ENCODE measurements at regions not wholly inside any gene's neighbourhood (a gene's known extent, or its start where the extent isn't known, plus 50 kb on each side); places are given as distances from the start of the nearest gene placed in this dataset.

GRCh38 chr7:15854841-15855524 is 168.5 kb upstream of the MEOX2 start:
- H3K4me3 ChIP-seq: no peak overlapping the region
- WGBS, 2 donors: 70 to 73% methylated on average over 4 of the region's 4 CpGs
- no peaks in the 10 kb centered on the region for H3K36me3 ChIP-seq
- DNase-seq (ENCODE audit: low spot score in 2 of 2): no peak
- peaks cover 0 to 30% (median 0%) of the 10 kb centered on the region in 4 donors for H3K4me1 ChIP-seq
- no peaks in the 10 kb centered on the region for H3K9me3 ChIP-seq
- no peaks in the 10 kb centered on the region for H3K27me3 ChIP-seq
- TF ChIP-seq CTCF (IDR thresholded peaks at IDR 0.05): no peak
- TF ChIP-seq POLR2A (IDR thresholded peaks at IDR 0.05): no peak
- no peak for TF ChIP-seq EP300 (IDR thresholded peaks at IDR 0.05)
- peak overlapping the region in 2 of 4 donors; percentile 13 to 28 for H3K27ac ChIP-seq

GRCh38 chr7:15853832-15854470 is 167.5 kb upstream of the MEOX2 start:
- Histone ChIP-seq H3K4me3 (no peak overlapping the region), H3K4me1 (peaks cover 0 to 33% (median 0%) of the 10 kb centered on the region in 4 donors), H3K27ac (peak overlapping the region in 1 of 4 donors; percentile 47), H3K27me3 (no peaks in the 10 kb centered on the region), H3K9me3 (no peaks in the 10 kb centered on the region), H3K36me3 (no peaks in the 10 kb centered on the region)
- TF ChIP-seq EP300 (IDR thresholded peaks at IDR 0.05): peak in 1 of 2 donors; percentile 13
- no peak for TF ChIP-seq POLR2A (IDR thresholded peaks at IDR 0.05)
- DNase-seq (ENCODE audit: low spot score in 2 of 2): no peak
- WGBS, 2 donors: 34 to 43% methylated on average over 2 of the region's 2 CpGs

- no peak for TF ChIP-seq CTCF (IDR thresholded peaks at IDR 0.05)
- no peak for TF ChIP-seq EP300 (IDR thresholded peaks at IDR 0.05)
- TF ChIP-seq POLR2A (IDR thresholded peaks at IDR 0.05): no peak
- H3K27me3 ChIP-seq: no peaks in the 10 kb centered on the region
- H3K36me3 ChIP-seq: no peaks in the 10 kb centered on the region
- 79 to 94% methylated on average over 6 of the region's 6 CpGs for WGBS, 2 donors
- DNase-seq (ENCODE audit: low spot score in 2 of 2): no peak
- no peak overlapping the region for H3K27ac ChIP-seq
- H3K4me3 ChIP-seq: no peak overlapping the region
- H3K9me3 ChIP-seq: no peaks in the 10 kb centered on the region
- peaks cover 0 to 39% (median 0%) of the 10 kb centered on the region in 4 donors for H3K4me1 ChIP-seq
These were observed 164.7 kb upstream of the MEOX2 start for GRCh38 chr7:15851201-15851600.

- Histone ChIP-seq H3K36me3 (no peaks in the 10 kb centered on the region), H3K27me3 (no peaks in the 10 kb centered on the region), H3K27ac (no peak overlapping the region), H3K4me3 (no peak overlapping the region), H3K4me1 (peaks cover 0 to 18% (median 0%) of the 10 kb centered on the region in 4 donors), H3K9me3 (no peaks in the 10 kb centered on the region)
- no peak for TF ChIP-seq CTCF (IDR thresholded peaks at IDR 0.05)
- TF ChIP-seq POLR2A (IDR thresholded peaks at IDR 0.05): no peak
- no peak for TF ChIP-seq EP300 (IDR thresholded peaks at IDR 0.05)
- no peak for DNase-seq (ENCODE audit: low spot score in 2 of 2)
- 48 to 58% methylated on average over 1 of the region's 1 CpG for WGBS, 2 donors
These were observed 162.4 kb upstream of the MEOX2 start for GRCh38 chr7:15848901-15849300.

- H3K4me3 ChIP-seq: no peak overlapping the region
- H3K9me3 ChIP-seq: no peaks in the 10 kb centered on the region
- peak overlapping the region in 1 of 4 donors; percentile 49 for H3K27ac ChIP-seq
- H3K27me3 ChIP-seq: no peaks in the 10 kb centered on the region
- no peaks in the 10 kb centered on the region for H3K36me3 ChIP-seq
- TF ChIP-seq CTCF (IDR thresholded peaks at IDR 0.05) (no peak), EP300 (IDR thresholded peaks at IDR 0.05) (no peak), POLR2A (IDR thresholded peaks at IDR 0.05) (no peak)
- peaks cover 0 to 13% (median 0%) of the 10 kb centered on the region in 4 donors for H3K4me1 ChIP-seq
- WGBS, 2 donors: 72 to 81% methylated on average over 3 of the region's 3 CpGs
- no peak for DNase-seq (ENCODE audit: low spot score in 2 of 2)
These were observed 161.9 kb upstream of the MEOX2 start for GRCh38 chr7:15848362-15848761.

Measured in tibial nerve (tissue), 4 donors.